ENCODE measurements at regions not wholly inside any gene's neighbourhood (a gene's known extent, or its start where the extent isn't known, plus 50 kb on each side); places are given as distances from the start of the nearest gene placed in this dataset.

DNA sequence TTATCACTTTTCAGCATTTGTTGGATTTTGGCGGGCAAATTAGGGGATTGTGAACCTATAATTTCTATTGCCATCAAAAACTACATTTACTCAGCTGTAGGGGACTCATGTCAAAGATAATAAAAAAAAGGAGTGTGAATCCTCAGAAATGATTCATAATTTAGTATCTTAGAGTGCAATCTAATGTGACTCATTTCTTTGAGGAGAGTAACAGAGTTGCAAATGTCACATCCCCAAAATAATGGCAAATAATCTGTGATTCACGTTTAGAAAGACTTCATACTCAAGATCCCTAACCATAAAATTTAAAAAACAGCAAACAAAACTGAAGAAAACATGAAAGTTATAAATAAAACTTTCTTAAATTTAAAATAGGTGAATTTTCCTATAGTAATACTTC is 373.0 kb downstream of the CDH2 start:
- TF ChIP-seq, protein P1, sequence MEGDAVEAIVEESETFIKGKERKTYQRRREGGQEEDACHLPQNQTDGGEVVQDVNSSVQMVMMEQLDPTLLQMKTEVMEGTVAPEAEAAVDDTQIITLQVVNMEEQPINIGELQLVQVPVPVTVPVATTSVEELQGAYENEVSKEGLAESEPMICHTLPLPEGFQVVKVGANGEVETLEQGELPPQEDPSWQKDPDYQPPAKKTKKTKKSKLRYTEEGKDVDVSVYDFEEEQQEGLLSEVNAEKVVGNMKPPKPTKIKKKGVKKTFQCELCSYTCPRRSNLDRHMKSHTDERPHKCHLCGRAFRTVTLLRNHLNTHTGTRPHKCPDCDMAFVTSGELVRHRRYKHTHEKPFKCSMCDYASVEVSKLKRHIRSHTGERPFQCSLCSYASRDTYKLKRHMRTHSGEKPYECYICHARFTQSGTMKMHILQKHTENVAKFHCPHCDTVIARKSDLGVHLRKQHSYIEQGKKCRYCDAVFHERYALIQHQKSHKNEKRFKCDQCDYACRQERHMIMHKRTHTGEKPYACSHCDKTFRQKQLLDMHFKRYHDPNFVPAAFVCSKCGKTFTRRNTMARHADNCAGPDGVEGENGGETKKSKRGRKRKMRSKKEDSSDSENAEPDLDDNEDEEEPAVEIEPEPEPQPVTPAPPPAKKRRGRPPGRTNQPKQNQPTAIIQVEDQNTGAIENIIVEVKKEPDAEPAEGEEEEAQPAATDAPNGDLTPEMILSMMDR (IDR thresholded peaks at IDR 0.05 in 2 of 3, conservative IDR thresholded peaks at IDR 0.05 in 1 of 3; ENCODE audit: borderline replicate concordance in 1 of 3, insufficient read depth in 1 of 3, low read depth in 2 of 3, low read length in 2 of 3) = no peak
- TF ChIP-seq SP1 (IDR thresholded peaks at IDR 0.05; ENCODE audit: low read depth) = no peak
- no peak for TF ChIP-seq EZH2phosphoT487 (IDR thresholded peaks at IDR 0.05; ENCODE audit: borderline replicate concordance)
- TF ChIP-seq POLR2AphosphoS5 (IDR thresholded peaks at IDR 0.05; ENCODE audit: low read depth, low read length) = no peak

Data from HCT116 (cell line).